GM23248 (cell line): ENCODE measurements at regions not wholly inside any gene's neighbourhood (a gene's known extent, or its start where the extent isn't known, plus 50 kb on each side); places are given as distances from the start of the nearest gene placed in this dataset.
"Not testable (repeated sequence)": the region's sequence is repeated elsewhere in the genome, so short reads cannot be mapped to it uniquely, and the experiment has no call there.

Experiments used
- EZH2 ChIP-seq: fragments of 200-600 bp; sonication (generic); IDR thresholded peaks from 2 replicates; pipeline ENCODE4 v1.6.1; 2018; ENCODE audit warnings: antibody characterized with exemption, mild to moderate bottlenecking; ENCODE audit not compliant: insufficient read depth, poor library complexity, severe bottlenecking
- EZH2phosphoT487 ChIP-seq: fragments of 200-600 bp; sonication (generic); IDR thresholded peaks from 2 replicates; pipeline ENCODE4 v1.6.1; 2018; ENCODE audit warnings: antibody characterized with exemption, moderate library complexity, mild to moderate bottlenecking, low read depth; ENCODE audit not compliant: insufficient read depth

GRCh38 chr5:177847914-177848313 lies 65.2 kb upstream of the FAM153A start:
- not testable (repeated sequence) for TF ChIP-seq EZH2, EZH2phosphoT487
